Activated B cell treated with CpG ODN at 0.5 μM for 24 hours (primary cell): ENCODE measurements at regions not wholly inside any gene's neighbourhood (a gene's known extent, or its start where the extent isn't known, plus 50 kb on each side); places are given as distances from the start of the nearest gene placed in this dataset.
"Not testable (repeated sequence)": the region's sequence is repeated elsewhere in the genome, so short reads cannot be mapped to it uniquely, and the experiment has no call there.

Experiments
- ATAC-seq: fragments of 200-7000 bp; cut with Tn5 transposase; one replicate; pipeline ENCODE4 v1.10.0; 2021; ENCODE audit warnings: low read depth, mild to moderate bottlenecking, moderate library complexity
- CTCF ChIA-PET: fragments of 350-600 bp; sonication (Branson Sonifier 250); formaldehyde crosslinking; loops from one replicate; lab custom pipeline; 2021; ENCODE audit warnings: antibody characterized with exemption; lab: Charles Lee
- POLR2A ChIA-PET: fragments of 350-600 bp; sonication (Branson Sonifier 250); formaldehyde crosslinking; loops from one replicate; lab custom pipeline; 2021; ENCODE audit warnings: antibody characterized with exemption; lab: Charles Lee
- DNase-seq: peaks from one replicate; pipeline ENCODE4 v3.0.0; 2022
- H3K27ac Mint-ChIP-seq: one replicate; pipeline ENCODE4 v1.8.0; 2020; ENCODE audit warnings: mixed read lengths
- H3K27me3 Mint-ChIP-seq: one replicate; pipeline ENCODE4 v1.8.0; 2021; ENCODE audit warnings: mixed read lengths
- H3K36me3 Mint-ChIP-seq: one replicate; pipeline ENCODE4 v1.8.0; 2021; ENCODE audit warnings: low read depth, mixed read lengths
- H3K4me1 Mint-ChIP-seq: one replicate; pipeline ENCODE4 v1.8.0; 2021; ENCODE audit warnings: mixed read lengths
- H3K4me3 Mint-ChIP-seq: one replicate; pipeline ENCODE4 v1.8.0; 2020; ENCODE audit warnings: mild to moderate bottlenecking, mixed read lengths
- H3K9me3 Mint-ChIP-seq: one replicate; pipeline ENCODE4 v1.8.0; 2020; ENCODE audit warnings: mixed read lengths
- CTCF ChIP-seq: fragments of 200-600 bp; IDR thresholded peaks from one replicate; pipeline ENCODE4 v1.8.0; 2022; ENCODE audit warnings: antibody characterized with exemption, mild to moderate bottlenecking
- intact Hi-C: fragments of 100-400 bp; cut with micrococcal nuclease; formaldehyde crosslinking; loops from one replicate; pipeline ENCODE4 v1.15.1; 2024

GRCh38 chr3:69665026-69665737 is 74.1 kb upstream of the MITF start:
- DNase-seq (no peak), ATAC-seq (no peak)
- intact Hi-C loops, result no loop called here
- Mint-ChIP-seq H3K27ac (no peak overlapping the region), H3K27me3 (peaks cover 3% of the 10 kb centered on the region), H3K4me1 (no peaks in the 10 kb centered on the region), H3K9me3 (no peaks in the 10 kb centered on the region), H3K36me3 (no peaks in the 10 kb centered on the region), H3K4me3 (no peak overlapping the region)
- CTCF ChIA-PET, result interaction anchor here (0.6 kb wide), 1 partner anchor 92 kb away, joined by 3 read pairs; no protein-coding TSS in a partner anchor
- no peak for TF ChIP-seq CTCF
- POLR2A ChIA-PET, result no interaction called here

DNA sequence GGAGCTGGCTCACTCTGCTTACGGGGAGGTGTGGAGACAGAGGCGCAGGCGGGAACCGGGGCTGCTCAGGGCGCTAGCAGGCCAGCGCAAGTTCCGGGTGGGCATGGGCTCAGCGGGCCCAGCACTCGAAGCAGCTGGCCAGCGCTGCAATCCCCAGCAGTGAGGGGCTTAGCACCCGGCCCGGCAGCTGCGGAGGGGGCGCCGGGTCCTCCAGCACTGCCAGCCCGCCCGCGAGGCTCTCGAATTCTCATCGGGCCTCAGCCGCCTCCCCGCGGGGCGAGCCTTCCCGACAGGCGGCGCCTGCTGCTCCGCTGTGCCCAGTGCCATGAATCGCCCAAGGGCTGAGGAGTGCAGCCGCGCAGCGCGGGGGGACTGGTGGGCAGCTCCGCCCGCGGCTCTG is 78.6 kb upstream of the MITF start:
- Mint-ChIP-seq H3K4me3 (no peak overlapping the region), H3K9me3 (no peaks in the 10 kb centered on the region), H3K27ac (no peak overlapping the region), H3K4me1 (no peaks in the 10 kb centered on the region), H3K36me3 (no peaks in the 10 kb centered on the region), H3K27me3 (peaks cover 3% of the 10 kb centered on the region)
- TF ChIP-seq CTCF, result no peak
- ChIA-PET POLR2A (no interaction called here), CTCF (no interaction called here)
- intact Hi-C loops, result no loop called here
- ATAC-seq, result no peak
- DNase-seq, result no peak

DNA sequence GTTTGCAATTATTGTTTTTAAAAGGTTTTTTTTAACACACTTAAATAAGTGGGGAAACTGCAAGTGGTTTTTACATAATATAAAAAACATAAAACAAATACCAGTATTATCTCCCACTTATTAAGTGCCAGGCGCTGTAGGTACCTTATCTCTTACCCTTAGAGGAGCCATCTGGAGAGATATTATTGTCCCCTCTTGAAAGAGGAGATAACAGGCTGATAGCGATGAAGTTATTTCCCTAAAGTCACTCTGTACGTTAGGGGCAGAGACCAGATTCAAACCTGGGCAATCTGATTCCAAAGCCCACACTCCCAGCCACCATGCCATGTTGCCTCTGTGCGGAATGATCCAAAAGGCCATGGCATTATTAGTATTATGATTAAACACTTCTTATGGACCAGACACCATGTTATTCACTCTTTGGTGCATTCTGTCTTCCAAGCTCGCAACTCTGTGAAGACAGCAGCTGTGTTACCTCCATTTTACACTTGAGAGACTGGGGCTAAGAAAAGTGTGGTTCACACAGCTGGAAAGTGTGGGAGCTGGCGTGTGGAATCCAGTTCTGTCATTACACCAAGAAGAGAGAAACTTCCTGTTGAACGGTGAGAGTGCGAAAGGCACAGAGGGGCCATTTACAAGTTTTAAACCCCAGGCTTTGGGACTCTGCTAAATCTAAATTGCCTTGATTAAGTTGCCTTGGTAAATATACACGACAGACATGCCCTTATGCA is 79.9 kb upstream of the MITF start:
- CTCF ChIA-PET, result no interaction called here
- H3K27me3 Mint-ChIP-seq, result peaks cover 2% of the 10 kb centered on the region

GRCh38 chr3:69658514-69659140 is 80.6 kb upstream of the MITF start:
- Mint-ChIP-seq H3K36me3 (no peaks in the 10 kb centered on the region), H3K4me1 (no peaks in the 10 kb centered on the region), H3K9me3 (no peaks in the 10 kb centered on the region), H3K4me3 (no peak overlapping the region), H3K27ac (no peak overlapping the region), H3K27me3 (no peaks in the 10 kb centered on the region)
- ChIA-PET POLR2A (no interaction called here), CTCF (no interaction called here)
- no peak for TF ChIP-seq CTCF
- DNase-seq, result no peak
- intact Hi-C loops, result no loop called here
- no peak for ATAC-seq

More for the DNA sequence above, 79.9 kb upstream of the MITF start:
- Mint-ChIP-seq H3K9me3 (no peaks in the 10 kb centered on the region), H3K4me1 (no peaks in the 10 kb centered on the region), H3K4me3 (no peak overlapping the region), H3K36me3 (no peaks in the 10 kb centered on the region), H3K27ac (no peak overlapping the region)
- POLR2A ChIA-PET, result no interaction called here
- TF ChIP-seq CTCF, result no peak
- no peak for DNase-seq
- no peak for ATAC-seq
- intact Hi-C loops, result no loop called here

- H3K4me3 Mint-ChIP-seq, H3K27ac Mint-ChIP-seq, H3K27me3 Mint-ChIP-seq, H3K4me1 Mint-ChIP-seq, intact Hi-C loops, POLR2A ChIA-PET, DNase-seq, H3K9me3 Mint-ChIP-seq, H3K36me3 Mint-ChIP-seq, ATAC-seq, CTCF ChIA-PET: not testable (repeated sequence)
Observed at GRCh38 chr3:69657030-69657429, 82.2 kb upstream of the MITF start.
